Thoracic aorta (tissue), 2 donors: ENCODE measurements at regions not wholly inside any gene's neighbourhood (a gene's known extent, or its start where the extent isn't known, plus 50 kb on each side); places are given as distances from the start of the nearest gene placed in this dataset.

Source experiments
- ATAC-seq: fragments of 150-250 bp; one replicate; pipeline ENCODE4 v1.8.0; 2017; ENCODE audit warnings: low read depth; ENCODE audit not compliant: insufficient number of reproducible peaks, low FRiP score
- DNase-seq: peaks from one replicate; pipeline ENCODE4 v3.0.0-alpha.2; 2020; ENCODE audit warnings: low spot score
- H3K27ac ChIP-seq, 2 donors: fragments of 200-600 bp; sonication (generic); 1 replicate in 1 of 2; 2 replicates in 1 of 2; pipeline ENCODE4 v1.5.1; 2016; ENCODE audit warnings: mild to moderate bottlenecking in 2 of 2, moderate library complexity in 2 of 2
- H3K27me3 ChIP-seq: fragments of 200-600 bp; sonication (generic); replicated peaks from 2 replicates; pipeline ENCODE4 v1.6.0; 2016; ENCODE audit warnings: mild to moderate bottlenecking; ENCODE audit not compliant: insufficient read depth
- H3K36me3 ChIP-seq: fragments of 200-600 bp; sonication (generic); one replicate; pipeline ENCODE4 v1.5.1; 2016
- H3K4me1 ChIP-seq, 2 donors: fragments of 200-600 bp; sonication (generic); 1 replicate in 1 of 2; 2 replicates in 1 of 2; pipeline versions ENCODE4 v1.5.1 to v1.6.0; 2016; ENCODE audit warnings: low read depth in 2 of 2, mild to moderate bottlenecking in 1 of 2; ENCODE audit not compliant: control insufficient read depth in 1 of 2
- H3K4me3 ChIP-seq: fragments of 200-600 bp; sonication (generic); 2 replicates; pipeline ENCODE4 v1.5.1; 2016; ENCODE audit warnings: mild to moderate bottlenecking
- H3K9me3 ChIP-seq: fragments of 200-600 bp; sonication (generic); 2 replicates; pipeline ENCODE4 v1.5.1; 2016
- TF ChIP-seq, protein P1 (sequence below): fragments of 200-600 bp; sonication (generic); IDR thresholded peaks from one replicate; pipeline ENCODE4 v1.5.1; 2019; ENCODE audit warnings: antibody characterized with exemption

GRCh38 chr5:125290935-125291334 lies 544.5 kb upstream of the ZNF608 start:
- Histone ChIP-seq H3K4me3 (no peak overlapping the region), H3K36me3 (no peaks in the 10 kb centered on the region), H3K27me3 (no peaks in the 10 kb centered on the region), H3K4me1 (peaks cover 0 to 6% of the 10 kb centered on the region in 2 donors), H3K27ac (no peak overlapping the region), H3K9me3 (no peaks in the 10 kb centered on the region)
- no peak for ATAC-seq
- TF ChIP-seq, protein P1, sequence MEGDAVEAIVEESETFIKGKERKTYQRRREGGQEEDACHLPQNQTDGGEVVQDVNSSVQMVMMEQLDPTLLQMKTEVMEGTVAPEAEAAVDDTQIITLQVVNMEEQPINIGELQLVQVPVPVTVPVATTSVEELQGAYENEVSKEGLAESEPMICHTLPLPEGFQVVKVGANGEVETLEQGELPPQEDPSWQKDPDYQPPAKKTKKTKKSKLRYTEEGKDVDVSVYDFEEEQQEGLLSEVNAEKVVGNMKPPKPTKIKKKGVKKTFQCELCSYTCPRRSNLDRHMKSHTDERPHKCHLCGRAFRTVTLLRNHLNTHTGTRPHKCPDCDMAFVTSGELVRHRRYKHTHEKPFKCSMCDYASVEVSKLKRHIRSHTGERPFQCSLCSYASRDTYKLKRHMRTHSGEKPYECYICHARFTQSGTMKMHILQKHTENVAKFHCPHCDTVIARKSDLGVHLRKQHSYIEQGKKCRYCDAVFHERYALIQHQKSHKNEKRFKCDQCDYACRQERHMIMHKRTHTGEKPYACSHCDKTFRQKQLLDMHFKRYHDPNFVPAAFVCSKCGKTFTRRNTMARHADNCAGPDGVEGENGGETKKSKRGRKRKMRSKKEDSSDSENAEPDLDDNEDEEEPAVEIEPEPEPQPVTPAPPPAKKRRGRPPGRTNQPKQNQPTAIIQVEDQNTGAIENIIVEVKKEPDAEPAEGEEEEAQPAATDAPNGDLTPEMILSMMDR, result no peak
- DNase-seq, result no peak

DNA sequence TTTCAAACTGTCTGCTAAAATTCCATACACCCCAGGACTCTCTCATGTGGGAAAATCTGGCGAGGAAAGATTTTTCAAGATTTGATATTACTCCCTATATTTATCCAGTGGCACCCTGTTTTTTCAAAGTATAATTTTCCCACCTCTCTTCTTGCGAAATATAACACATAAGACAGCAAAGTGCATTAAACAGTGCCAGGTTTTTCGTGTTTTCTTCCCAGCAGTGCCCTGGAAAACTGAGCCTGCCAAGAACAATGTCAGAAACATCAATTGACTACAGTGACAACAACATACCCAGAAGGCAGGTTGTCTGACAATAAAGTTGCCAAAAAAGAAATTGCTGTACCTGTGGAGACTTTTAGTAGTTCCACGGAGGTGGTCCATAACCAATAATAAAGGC lies 545.0 kb upstream of the ZNF608 start:
- TF ChIP-seq, protein P1, result no peak
- H3K9me3 ChIP-seq, result no peaks in the 10 kb centered on the region
- H3K27ac ChIP-seq, result no peak overlapping the region
- DNase-seq, result no peak
- H3K4me1 ChIP-seq, result peaks cover 0 to 6% of the 10 kb centered on the region in 2 donors
- ATAC-seq, result no peak
- no peaks in the 10 kb centered on the region for H3K27me3 ChIP-seq
- H3K36me3 ChIP-seq, result no peaks in the 10 kb centered on the region
- no peak overlapping the region for H3K4me3 ChIP-seq

- Histone ChIP-seq H3K4me1 (peaks cover 0 to 6% of the 10 kb centered on the region in 2 donors), H3K27ac (no peak overlapping the region), H3K9me3 (no peaks in the 10 kb centered on the region), H3K36me3 (no peaks in the 10 kb centered on the region), H3K4me3 (no peak overlapping the region), H3K27me3 (no peaks in the 10 kb centered on the region)
- DNase-seq (no peak), ATAC-seq (no peak)
- TF ChIP-seq, protein P1, result no peak
Measured at GRCh38 chr5:125293223-125293622, 546.8 kb upstream of the ZNF608 start.

GRCh38 chr5:125293726-125294125 lies 547.3 kb upstream of the ZNF608 start:
- no peak overlapping the region for H3K27ac ChIP-seq
- ATAC-seq (no peak), DNase-seq (no peak)
- no peaks in the 10 kb centered on the region for H3K27me3 ChIP-seq
- no peak overlapping the region for H3K4me3 ChIP-seq
- peaks cover 0 to 6% of the 10 kb centered on the region in 2 donors for H3K4me1 ChIP-seq
- TF ChIP-seq, protein P1, result no peak
- H3K9me3 ChIP-seq, result no peaks in the 10 kb centered on the region
- H3K36me3 ChIP-seq, result no peaks in the 10 kb centered on the region

DNA sequence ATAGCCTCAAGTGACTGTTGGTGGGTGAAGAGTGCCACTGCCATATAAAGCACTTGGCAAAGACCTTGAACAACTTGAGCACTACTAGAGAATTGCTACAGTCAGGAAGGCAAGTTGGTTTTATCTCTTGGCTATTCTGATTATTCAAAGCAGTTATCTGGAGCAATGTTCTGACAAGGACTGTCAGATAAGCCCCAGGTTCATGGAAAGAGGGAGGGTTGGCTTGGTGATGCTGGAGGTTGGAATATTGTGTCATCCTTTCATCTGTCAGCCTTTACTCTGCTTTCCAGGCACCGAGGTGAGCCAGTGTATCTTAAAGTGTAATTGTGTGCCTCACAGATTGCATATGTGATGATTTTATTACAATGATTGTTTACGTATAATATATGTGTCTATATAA lies 548.4 kb upstream of the ZNF608 start:
- H3K27ac ChIP-seq, result no peak overlapping the region
- TF ChIP-seq, protein P1, result no peak
- H3K4me3 ChIP-seq, result no peak overlapping the region
- H3K27me3 ChIP-seq, result no peaks in the 10 kb centered on the region
- ATAC-seq (no peak), DNase-seq (no peak)
- H3K36me3 ChIP-seq, result no peaks in the 10 kb centered on the region
- H3K4me1 ChIP-seq, result peaks cover 0 to 6% of the 10 kb centered on the region in 2 donors
- H3K9me3 ChIP-seq, result no peaks in the 10 kb centered on the region
